ENCODE measurements at regions not wholly inside any gene's neighbourhood (a gene's known extent, or its start where the extent isn't known, plus 50 kb on each side); places are given as distances from the start of the nearest gene placed in this dataset.

- H3K27ac ChIP-seq, result no peak overlapping the region
- no peak for TF ChIP-seq ZFX (IDR thresholded peaks at IDR 0.05; ENCODE audit: borderline replicate concordance)
Observed at GRCh38 chr2:83323038-83323437, 1136.0 kb downstream of the SUCLG1 start.

GRCh38 chr2:83320053-83320452, 1139.0 kb downstream of the SUCLG1 start:
- H3K27ac ChIP-seq, result no peak overlapping the region
- TF ChIP-seq ZFX (IDR thresholded peaks at IDR 0.05; ENCODE audit: borderline replicate concordance) (no peak), CTCF (IDR thresholded peaks at IDR 0.05) (no peak)

GRCh38 chr2:83305758-83306378, 1153.2 kb downstream of the SUCLG1 start:
- H3K27ac ChIP-seq, result no peak overlapping the region
- no peak for TF ChIP-seq CTCF (IDR thresholded peaks at IDR 0.05)
- TF ChIP-seq ZFX (IDR thresholded peaks at IDR 0.05; ENCODE audit: borderline replicate concordance), result no peak

- H3K27ac ChIP-seq, result no peak overlapping the region
- no peak for TF ChIP-seq ZFX (IDR thresholded peaks at IDR 0.05; ENCODE audit: borderline replicate concordance)
Observed at GRCh38 chr2:83291083-83291482, 1168.0 kb downstream of the SUCLG1 start.

GRCh38 chr2:83282841-83283240, 1176.2 kb downstream of the SUCLG1 start:
- no peak overlapping the region for H3K27ac ChIP-seq
- TF ChIP-seq ZFX (IDR thresholded peaks at IDR 0.05; ENCODE audit: borderline replicate concordance) (no peak), CTCF (IDR thresholded peaks at IDR 0.05) (no peak)

GRCh38 chr2:83282043-83282795, 1176.9 kb downstream of the SUCLG1 start:
- no peak overlapping the region for H3K27ac ChIP-seq
- TF ChIP-seq CTCF (IDR thresholded peaks at IDR 0.05), result no peak
- no peak for TF ChIP-seq ZFX (IDR thresholded peaks at IDR 0.05; ENCODE audit: borderline replicate concordance)

GRCh38 chr2:83280391-83280790, 1178.7 kb downstream of the SUCLG1 start:
- TF ChIP-seq ZFX (IDR thresholded peaks at IDR 0.05; ENCODE audit: borderline replicate concordance), result no peak
- no peak for TF ChIP-seq CTCF (IDR thresholded peaks at IDR 0.05)
- no peak overlapping the region for H3K27ac ChIP-seq

- H3K27ac ChIP-seq, result no peak overlapping the region
- no peak for TF ChIP-seq ZFX (IDR thresholded peaks at IDR 0.05; ENCODE audit: borderline replicate concordance)
- no peak for TF ChIP-seq CTCF (IDR thresholded peaks at IDR 0.05)
Observed at GRCh38 chr2:83273322-83273721, 1185.8 kb downstream of the SUCLG1 start.

All from 22Rv1 (cell line).